GM12891 (cell line): ENCODE measurements at regions not wholly inside any gene's neighbourhood (a gene's known extent, or its start where the extent isn't known, plus 50 kb on each side); places are given as distances from the start of the nearest gene placed in this dataset.

Experiments used
- PAX5 ChIP-seq: IDR thresholded peaks from 2 replicates; pipeline ENCODE4 v1.6.1; 2011; ENCODE audit warnings: low read length, moderate library complexity, mild to moderate bottlenecking; ENCODE audit not compliant: insufficient read depth, severe bottlenecking
- POLR2A ChIP-seq: IDR thresholded peaks from 2 replicates; pipeline ENCODE4 v1.6.1; 2011; ENCODE audit warnings: low read depth, low read length, control low read depth
- POLR2AphosphoS5 ChIP-seq: IDR thresholded peaks from 2 replicates; pipeline ENCODE4 v1.6.1; 2011; ENCODE audit warnings: low read depth, low read length, control low read depth
- POU2F2 ChIP-seq: IDR thresholded peaks from 2 replicates; pipeline ENCODE4 v1.6.1; 2011; ENCODE audit warnings: low read depth, mild to moderate bottlenecking, control low read depth, low read length, moderate library complexity
- SPI1 ChIP-seq: IDR thresholded peaks from 2 replicates; pipeline ENCODE4 v1.6.1; 2011; ENCODE audit warnings: low read depth, low read length, control low read depth
- TAF1 ChIP-seq: IDR thresholded peaks from 2 replicates; pipeline ENCODE4 v1.6.1; 2011; ENCODE audit warnings: low read depth, low read length, control low read depth

GRCh38 chr13:97134364-97135095 lies 87.6 kb upstream of the MBNL2 start:
- TF ChIP-seq POLR2AphosphoS5 (no peak), TAF1 (no peak), SPI1 (no peak), PAX5 (no peak), POLR2A (no peak), POU2F2 (no peak)
